GM18526 (cell line): ENCODE measurements at regions not wholly inside any gene's neighbourhood (a gene's known extent, or its start where the extent isn't known, plus 50 kb on each side); places are given as distances from the start of the nearest gene placed in this dataset.

Experiments
- POLR2A ChIP-seq: IDR thresholded peaks from 3 replicates; pipeline ENCODE4 v1.6.1; 2011; ENCODE audit not compliant: insufficient read length; ENCODE audit errors: extremely low read depth

GRCh38 chr12:131555197-131555846, 155.6 kb upstream of the SFSWAP start:
- TF ChIP-seq POLR2A: no peak

GRCh38 chr12:131555866-131556265, 155.0 kb upstream of the SFSWAP start:
- no peak for TF ChIP-seq POLR2A

- no peak for TF ChIP-seq POLR2A
Observed at GRCh38 chr12:131557078-131557709, 153.7 kb upstream of the SFSWAP start.

- no peak for TF ChIP-seq POLR2A
Observed at GRCh38 chr12:131559517-131560516, 151.1 kb upstream of the SFSWAP start.

GRCh38 chr12:131561051-131561450, 149.8 kb upstream of the SFSWAP start:
- no peak for TF ChIP-seq POLR2A

- TF ChIP-seq POLR2A: no peak
Observed at GRCh38 chr12:131561891-131562684, 148.8 kb upstream of the SFSWAP start.

GRCh38 chr12:131564845-131565244, 146.0 kb upstream of the SFSWAP start:
- TF ChIP-seq POLR2A: no peak

GRCh38 chr12:131565267-131566015, 145.4 kb upstream of the SFSWAP start:
- TF ChIP-seq POLR2A: no peak

- no peak for TF ChIP-seq POLR2A
Observed at GRCh38 chr12:131568336-131568735, 142.6 kb upstream of the SFSWAP start.

- no peak for TF ChIP-seq POLR2A
Observed at GRCh38 chr12:131570596-131570995, 140.3 kb upstream of the SFSWAP start.

GRCh38 chr12:131571827-131572226, 139.1 kb upstream of the SFSWAP start:
- no peak for TF ChIP-seq POLR2A

GRCh38 chr12:131572626-131573025, 138.3 kb upstream of the SFSWAP start:
- TF ChIP-seq POLR2A: no peak

GRCh38 chr12:131573631-131574394, 137.1 kb upstream of the SFSWAP start:
- no peak for TF ChIP-seq POLR2A

- TF ChIP-seq POLR2A: no peak
Observed at GRCh38 chr12:131574395-131574771, 136.5 kb upstream of the SFSWAP start.
